A673 (cell line): ENCODE measurements at regions not wholly inside any gene's neighbourhood (a gene's known extent, or its start where the extent isn't known, plus 50 kb on each side); places are given as distances from the start of the nearest gene placed in this dataset.

Experiments used
- CTCF ChIP-seq: fragments of 300-800, 200-600 bp; sonication (generic); conservative IDR thresholded peaks from 2 replicates; pipeline ENCODE4 v1.5.1; 2017; ENCODE audit warnings: low read depth, mild to moderate bottlenecking, antibody characterized with exemption, low read length, moderate library complexity, mixed read lengths
- EZH2 ChIP-seq: fragments of 200-600 bp; sonication (generic); IDR thresholded peaks from 2 replicates; pipeline ENCODE4 v1.6.1; 2017; ENCODE audit warnings: borderline replicate concordance, low read depth, mild to moderate bottlenecking, mixed read lengths, antibody characterized with exemption, low read length; ENCODE audit not compliant: poor library complexity, severe bottlenecking

DNA sequence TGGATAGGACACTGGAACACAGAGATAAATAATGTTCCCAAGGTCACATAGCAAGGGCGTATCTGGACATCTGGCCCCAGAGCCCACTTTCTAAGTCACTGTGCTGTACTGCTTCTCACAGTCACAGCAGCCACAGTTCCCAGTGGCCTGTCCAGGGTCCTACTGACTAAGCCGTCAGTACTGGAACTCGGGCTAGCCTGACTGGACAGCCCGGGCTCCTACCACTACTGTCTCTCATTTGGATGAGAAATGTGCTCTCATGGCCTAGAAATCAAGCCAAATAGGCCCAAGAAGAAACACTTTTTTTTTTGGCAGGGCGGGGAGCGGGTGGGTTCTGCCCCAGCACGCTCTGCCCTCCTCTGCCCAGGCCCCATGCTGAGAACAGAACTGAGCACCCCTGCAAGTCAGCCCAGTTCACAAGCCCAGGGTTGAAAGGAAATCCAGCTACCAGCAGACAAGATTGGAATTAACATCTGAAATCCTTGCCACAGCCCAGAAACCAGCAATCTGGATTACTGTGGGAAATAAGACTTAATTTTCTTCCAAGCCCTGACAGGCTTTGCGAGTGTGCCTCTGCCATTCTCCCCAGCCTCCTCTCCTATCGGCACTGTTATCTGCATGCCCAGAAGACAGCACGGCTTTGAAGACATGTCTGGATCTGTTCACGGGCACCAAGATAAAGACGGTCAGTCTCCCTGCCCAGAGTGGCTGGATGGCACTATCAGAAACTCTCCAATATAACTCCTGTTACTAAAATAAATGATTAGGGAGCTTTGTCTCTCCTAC is 182.9 kb upstream of the NCAM1 start:
- no peak for TF ChIP-seq CTCF
- TF ChIP-seq EZH2 = no peak
